Hepatocyte (in vitro differentiated cells): ENCODE measurements at regions not wholly inside any gene's neighbourhood (a gene's known extent, or its start where the extent isn't known, plus 50 kb on each side); places are given as distances from the start of the nearest gene placed in this dataset.

Experiments used
- EZH2 ChIP-seq: fragments of 200-600 bp; sonication (generic); IDR thresholded peaks from 2 replicates; pipeline ENCODE4 v1.6.1; 2016; ENCODE audit warnings: antibody characterized with exemption, mild to moderate bottlenecking, borderline replicate concordance
- TF ChIP-seq, protein P1 (sequence below): fragments of 200-600 bp; sonication (generic); IDR thresholded peaks from 2 replicates; pipeline ENCODE4 v1.5.1; 2016; ENCODE audit warnings: antibody characterized with exemption, mild to moderate bottlenecking; ENCODE audit not compliant: poor library complexity

- TF ChIP-seq, protein P1, sequence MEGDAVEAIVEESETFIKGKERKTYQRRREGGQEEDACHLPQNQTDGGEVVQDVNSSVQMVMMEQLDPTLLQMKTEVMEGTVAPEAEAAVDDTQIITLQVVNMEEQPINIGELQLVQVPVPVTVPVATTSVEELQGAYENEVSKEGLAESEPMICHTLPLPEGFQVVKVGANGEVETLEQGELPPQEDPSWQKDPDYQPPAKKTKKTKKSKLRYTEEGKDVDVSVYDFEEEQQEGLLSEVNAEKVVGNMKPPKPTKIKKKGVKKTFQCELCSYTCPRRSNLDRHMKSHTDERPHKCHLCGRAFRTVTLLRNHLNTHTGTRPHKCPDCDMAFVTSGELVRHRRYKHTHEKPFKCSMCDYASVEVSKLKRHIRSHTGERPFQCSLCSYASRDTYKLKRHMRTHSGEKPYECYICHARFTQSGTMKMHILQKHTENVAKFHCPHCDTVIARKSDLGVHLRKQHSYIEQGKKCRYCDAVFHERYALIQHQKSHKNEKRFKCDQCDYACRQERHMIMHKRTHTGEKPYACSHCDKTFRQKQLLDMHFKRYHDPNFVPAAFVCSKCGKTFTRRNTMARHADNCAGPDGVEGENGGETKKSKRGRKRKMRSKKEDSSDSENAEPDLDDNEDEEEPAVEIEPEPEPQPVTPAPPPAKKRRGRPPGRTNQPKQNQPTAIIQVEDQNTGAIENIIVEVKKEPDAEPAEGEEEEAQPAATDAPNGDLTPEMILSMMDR, result no peak
- TF ChIP-seq EZH2, result no peak
Observed at GRCh38 chr5:155181542-155181941, 168.0 kb downstream of the KIF4B start.
